Activated CD4-positive, alpha-beta T cell treated with anti-CD3 and anti-CD28 coated beads, Interleukin-2, amount 50 U/mL, for 48 hours (primary cell): ENCODE measurements at regions not wholly inside any gene's neighbourhood (a gene's known extent, or its start where the extent isn't known, plus 50 kb on each side); places are given as distances from the start of the nearest gene placed in this dataset.

Experiments used
- DNase-seq, 2 experiments: peaks; one replicate each; pipeline ENCODE4 v3.0.0-alpha.2; 2020

DNA sequence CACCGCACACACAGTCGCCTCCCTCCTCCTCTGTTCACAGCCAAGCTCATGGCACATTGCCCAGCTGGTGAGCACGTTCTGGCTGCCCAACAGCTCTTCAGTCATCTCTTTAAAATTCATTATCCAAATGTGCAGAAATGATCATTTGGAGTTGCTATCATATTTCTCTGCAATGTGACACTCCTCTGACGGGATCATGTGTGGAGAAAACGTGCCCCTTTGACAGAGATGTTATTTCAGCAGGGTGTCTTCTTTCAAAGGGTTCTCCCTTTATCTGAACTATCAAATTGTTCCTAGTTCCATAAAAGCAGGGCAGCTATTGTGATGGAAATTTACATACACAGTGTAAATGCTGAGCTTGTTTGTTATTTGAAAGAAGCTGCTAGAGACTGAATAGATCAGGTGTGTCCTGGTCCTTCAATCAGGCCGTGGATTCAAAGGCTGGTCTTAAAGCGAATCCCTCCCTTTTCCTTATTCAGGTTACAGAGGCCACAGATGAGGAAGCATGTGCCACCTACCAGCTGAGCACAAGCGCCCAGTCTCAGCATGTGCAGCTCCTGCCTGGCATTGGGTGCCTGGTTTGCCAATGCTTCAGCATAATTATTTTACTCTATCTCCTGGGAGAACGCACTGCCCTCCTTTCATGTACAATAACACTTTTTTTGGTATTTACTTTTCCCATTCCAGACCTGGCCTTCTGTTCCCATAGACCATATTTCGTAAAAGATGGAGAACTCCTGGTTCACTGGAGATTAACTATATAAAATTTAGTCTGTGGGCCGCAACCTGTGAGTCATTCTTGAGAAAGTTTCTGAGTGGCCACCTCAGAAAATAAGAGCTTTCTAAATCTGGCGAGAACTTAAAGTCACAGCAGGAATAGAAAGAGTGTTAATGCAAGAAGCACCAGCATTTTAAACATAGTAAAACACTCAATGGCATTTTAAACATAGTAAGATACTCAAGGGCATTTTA lies 433.7 kb downstream of the ENC1 start:
- DNase-seq, result no peak

DNA sequence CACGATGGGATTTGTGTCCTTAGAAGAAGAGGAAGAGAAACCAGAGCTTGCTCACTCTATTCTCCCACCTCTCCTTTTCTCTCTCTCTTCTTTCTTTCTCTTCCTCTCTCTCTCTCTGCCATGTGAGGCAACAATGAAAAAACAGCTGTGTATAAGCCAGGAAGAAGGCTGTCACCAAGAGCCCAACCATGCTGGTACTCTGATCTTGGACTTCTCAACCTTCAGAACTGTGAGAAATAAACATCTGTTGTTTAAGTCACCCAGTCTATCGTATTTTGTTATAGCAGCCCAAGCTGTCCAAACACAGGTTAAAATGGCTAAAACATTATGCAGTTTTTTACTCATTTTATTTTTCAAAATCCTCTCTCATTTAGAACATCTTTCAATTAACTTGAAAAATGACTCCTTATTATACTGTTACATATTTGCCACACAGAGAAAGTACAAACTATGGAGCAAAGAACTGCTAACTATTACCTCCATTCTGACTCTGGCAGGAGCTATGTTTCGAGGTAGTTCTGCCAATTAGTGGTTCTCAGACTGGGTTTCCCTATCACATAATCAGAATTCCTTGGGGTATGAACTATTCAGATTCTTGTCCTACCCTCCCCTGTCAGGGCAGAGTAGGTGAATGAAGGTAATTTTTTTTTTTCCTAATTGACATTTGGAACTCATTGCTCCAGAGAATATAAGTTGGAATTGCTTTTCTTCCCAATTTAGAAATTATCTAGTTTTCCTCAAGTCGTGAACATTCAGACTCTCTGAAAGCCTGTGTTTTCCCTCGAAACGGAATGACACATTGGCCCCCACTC lies 434.6 kb downstream of the ENC1 start:
- DNase-seq, result no peak

DNA sequence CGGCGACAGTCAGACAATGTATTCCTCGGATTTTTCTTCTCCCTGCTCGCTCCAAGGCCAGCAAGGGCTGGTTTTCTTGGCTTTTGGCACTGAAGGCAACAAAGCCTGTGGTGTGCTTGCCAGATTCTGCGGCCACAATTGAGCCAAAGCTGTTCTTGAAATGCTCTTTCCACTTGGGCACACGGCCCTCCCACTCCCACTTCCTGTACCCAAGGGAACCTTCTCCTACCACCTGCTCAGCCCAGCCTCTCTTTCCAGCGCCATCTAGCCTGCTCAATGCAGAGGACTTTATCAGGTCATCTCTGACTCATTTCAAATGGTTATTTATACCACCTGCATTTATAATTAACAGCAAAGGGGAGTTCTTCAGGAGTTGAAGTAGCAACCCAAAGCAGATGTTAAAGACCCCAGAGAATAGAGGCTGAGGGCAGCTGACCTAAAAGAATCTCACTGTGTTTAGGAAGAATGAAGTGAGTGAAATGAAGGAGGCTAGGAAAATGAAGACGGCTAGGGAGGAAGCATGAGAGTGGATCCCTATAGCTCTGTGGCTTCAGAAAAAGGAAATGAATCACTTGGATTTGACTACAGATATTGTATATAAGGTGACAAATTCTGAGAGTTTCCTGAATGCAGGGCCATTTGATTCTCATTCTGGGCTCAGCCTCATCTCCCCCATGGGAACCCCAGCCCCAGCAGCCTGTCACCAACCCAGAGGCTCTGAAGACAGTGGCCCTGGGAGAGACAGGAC lies 439.0 kb downstream of the ENC1 start:
- DNase-seq, result peak; percentile 17 to 34

DNA sequence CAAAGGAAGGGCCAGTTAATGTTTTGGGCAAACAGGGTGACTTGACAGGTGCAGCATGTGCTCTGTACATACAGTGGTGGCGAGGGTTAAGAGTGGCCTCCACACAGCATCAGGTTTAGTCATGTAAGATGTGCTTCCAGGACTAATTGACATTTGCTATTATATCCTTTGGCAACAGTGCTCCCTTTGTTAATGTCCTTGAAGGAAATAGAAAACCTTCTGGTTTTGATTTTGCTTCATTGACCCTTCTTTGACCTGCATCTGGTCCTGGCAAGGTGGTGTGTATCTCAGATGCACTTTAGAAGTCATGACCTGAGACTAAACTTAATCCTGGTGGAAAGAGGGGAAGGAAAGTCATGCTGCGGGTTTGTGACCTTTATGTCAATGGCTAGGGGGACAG lies 440.0 kb downstream of the ENC1 start:
- DNase-seq, result no peak

DNA sequence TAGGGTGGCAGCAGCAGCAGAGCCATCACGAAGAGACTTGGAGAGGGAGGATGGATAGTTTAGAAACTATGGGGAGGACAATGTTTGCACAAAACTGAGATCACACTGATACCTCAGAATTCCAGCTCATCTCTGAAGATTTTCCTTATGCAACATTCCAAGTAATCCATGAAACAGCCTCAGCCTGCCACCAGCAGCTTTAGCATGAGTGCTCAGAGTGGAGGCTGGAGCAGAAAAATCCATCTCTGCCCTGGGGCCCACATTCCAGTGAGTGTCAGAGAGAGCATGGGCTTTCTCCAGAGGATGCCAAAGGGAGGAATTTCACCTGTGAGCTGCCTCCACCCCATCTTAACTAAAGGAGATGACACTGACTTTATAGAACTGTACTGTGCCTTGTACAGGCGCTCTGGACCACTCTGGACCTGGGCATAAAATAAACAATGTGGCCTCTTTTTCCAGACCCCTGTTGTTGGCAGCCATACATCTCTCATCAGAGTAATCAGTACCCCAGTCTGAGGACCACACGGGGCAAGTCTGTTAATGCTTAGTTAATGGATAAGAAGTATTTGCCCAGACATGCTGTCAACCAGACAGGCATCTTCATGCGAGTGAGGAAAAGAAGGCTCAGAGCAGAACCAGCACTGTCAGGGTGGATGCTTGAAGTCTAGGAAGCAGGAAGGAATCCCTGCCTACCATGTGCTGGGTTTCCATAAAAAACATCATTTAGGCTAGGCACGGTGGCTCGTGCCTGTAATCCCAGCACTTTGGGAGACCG lies 440.9 kb downstream of the ENC1 start:
- no peak for DNase-seq

DNA sequence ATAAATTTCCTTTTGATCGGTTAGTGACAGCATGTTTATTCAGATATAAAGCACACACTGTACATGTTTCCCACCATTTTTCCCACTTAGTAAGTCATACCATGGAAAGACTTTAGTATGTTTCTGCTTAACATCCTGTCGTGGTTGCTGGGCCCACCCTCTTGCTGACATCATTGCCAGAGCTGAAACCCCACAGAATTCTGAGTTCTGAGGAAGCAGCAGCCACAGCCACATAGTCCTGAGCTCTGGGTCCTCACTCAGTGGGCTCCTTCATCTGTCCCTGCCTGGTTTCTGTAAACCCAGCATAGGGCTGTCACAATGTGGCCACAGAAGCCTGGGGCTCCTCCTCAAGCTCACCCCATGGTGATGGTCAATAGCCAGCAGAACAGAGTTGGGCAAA lies 441.5 kb downstream of the ENC1 start:
- DNase-seq, result peak; percentile 26 to 39

DNA sequence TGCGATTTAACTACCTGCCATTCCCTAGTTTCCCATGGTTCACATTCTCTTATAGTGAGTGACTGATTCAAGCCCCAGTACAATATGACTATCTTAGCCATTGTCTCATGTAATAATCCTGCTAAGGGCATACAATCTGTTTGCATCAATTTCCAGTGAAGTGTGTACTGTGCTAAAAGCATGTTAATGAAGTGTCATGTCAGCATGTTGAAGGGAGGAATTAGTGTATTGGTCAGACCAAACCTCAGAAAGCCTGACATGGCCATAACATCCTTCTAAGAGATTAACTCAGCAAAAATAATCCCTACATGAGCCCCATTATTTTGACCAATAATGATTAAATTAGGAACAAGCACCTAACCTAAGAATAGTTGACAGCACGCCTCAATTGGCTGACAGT lies 442.4 kb downstream of the ENC1 start:
- no peak for DNase-seq

DNA sequence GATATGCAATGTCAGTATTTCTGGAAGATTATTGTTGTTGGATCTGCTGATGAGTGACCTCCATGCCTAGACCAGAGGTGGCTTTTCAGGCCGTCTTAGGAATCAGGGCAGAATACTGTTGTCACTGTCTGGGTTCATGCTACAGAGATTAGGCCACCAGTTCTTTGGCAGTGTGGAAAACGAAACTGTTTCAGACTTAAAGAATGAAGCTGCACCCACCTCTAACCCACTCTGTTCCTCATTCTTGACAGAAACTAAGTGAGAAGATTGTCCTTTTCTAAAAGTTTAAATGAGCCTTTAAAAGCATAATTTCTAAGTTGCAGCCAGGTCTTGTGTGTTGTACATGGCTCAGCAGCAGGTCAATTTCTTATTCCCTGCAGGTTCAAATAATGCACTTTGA lies 444.3 kb downstream of the ENC1 start:
- DNase-seq, result no peak

DNA sequence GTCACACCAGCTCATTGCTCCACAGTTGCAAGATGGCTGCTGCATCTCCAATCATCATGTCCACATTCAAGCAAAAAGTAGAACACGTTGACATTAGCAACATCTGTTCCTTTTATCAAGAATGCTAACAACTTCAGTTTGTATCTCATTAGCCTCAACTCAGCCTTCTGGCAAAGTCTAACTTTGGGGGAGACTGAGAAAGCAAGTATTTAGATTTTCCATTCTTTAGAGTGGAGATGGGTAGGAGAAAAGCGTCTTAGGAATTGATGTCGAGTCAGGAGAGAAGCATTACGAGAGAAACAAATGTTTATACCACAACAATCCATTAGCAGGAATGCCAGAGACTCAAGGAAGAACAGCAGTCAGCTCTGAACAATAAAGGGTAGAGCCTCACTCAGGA lies 446.3 kb downstream of the ENC1 start:
- DNase-seq, result no peak

DNA sequence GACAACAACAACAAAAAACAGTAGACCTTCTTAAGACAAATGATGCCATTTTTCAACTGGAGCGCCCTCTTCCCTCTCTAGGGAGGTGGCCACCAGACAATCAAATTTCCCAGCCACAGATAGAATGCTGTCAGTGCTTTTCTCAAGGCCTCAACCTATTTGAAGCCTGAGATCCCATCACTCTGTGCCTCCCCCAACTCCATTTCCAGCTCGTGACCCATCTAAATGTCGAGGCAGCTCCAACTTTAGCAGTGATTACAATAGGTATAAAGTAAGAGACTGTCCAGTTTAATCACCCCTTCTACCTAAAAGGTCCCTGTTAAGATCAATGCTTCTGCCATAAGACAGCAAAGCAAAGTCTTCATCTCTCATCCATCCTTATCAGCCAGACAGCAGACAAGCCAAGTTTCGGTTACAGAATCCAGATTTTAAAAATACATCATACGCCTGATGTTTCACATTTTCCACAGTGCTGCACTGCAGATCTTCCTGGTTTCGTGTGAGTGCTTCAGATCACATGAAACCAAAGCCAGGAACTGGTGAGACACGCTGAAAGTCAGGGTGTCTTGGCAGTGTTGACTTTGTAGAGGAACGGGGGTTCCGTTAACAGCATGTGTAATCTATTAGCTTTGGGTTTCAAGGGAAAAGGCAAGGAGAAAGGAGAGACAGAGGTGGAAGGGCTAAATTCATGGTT lies 447.8 kb downstream of the ENC1 start:
- no peak for DNase-seq

DNA sequence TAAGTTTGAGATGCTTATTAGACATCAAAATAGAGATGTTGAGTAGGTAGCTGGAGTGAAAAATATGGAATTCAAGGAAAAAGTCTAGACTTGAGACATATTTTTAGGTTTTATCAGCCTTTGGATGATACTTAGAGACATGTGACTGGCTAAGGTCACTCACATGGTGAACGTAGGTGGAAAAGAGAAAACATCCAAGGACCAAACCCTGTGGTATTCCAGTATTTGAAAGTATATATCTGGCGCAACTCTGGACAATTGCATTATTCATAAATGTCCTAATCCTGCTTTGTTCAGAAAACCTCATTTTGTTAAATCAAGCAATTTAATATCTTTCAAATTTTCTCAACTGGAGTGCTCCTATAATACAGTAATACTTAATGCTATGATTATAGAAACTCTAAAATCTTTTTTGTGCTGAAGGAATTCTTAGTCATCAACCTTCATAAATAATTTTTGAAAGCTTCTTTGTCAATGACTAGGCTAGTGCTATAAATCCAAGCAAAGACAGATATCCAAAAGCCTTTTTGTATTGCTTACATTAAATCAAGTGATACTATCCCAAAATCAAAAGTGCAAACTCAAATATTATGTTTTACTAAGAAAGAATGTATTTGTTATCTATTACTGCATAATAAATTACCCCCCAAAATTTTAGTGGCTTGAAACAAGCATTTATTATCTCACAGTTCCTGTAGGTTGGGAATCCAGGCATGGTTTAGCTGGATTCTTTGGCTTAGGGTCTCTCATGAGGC lies 452.0 kb downstream of the ENC1 start:
- no peak for DNase-seq

DNA sequence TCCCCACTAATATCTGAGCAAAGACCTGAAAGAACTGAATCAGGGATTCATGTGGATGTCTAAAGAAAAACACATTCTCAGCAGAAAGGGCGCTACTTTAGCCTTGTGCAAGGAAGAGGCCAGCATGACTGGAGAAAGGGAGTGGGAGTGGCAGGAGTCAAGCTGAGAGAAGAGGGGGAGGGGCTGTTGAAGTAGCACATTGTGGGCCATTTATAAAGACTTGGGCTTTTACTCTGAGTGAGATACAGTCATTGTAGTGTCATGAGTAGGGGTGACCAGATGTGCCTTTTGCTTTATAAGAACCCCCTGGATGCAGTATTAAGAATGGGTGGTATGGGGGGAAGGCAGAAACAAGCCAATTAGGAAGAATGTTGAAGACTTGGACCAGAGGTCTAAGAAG lies 452.8 kb downstream of the ENC1 start:
- no peak for DNase-seq

DNA sequence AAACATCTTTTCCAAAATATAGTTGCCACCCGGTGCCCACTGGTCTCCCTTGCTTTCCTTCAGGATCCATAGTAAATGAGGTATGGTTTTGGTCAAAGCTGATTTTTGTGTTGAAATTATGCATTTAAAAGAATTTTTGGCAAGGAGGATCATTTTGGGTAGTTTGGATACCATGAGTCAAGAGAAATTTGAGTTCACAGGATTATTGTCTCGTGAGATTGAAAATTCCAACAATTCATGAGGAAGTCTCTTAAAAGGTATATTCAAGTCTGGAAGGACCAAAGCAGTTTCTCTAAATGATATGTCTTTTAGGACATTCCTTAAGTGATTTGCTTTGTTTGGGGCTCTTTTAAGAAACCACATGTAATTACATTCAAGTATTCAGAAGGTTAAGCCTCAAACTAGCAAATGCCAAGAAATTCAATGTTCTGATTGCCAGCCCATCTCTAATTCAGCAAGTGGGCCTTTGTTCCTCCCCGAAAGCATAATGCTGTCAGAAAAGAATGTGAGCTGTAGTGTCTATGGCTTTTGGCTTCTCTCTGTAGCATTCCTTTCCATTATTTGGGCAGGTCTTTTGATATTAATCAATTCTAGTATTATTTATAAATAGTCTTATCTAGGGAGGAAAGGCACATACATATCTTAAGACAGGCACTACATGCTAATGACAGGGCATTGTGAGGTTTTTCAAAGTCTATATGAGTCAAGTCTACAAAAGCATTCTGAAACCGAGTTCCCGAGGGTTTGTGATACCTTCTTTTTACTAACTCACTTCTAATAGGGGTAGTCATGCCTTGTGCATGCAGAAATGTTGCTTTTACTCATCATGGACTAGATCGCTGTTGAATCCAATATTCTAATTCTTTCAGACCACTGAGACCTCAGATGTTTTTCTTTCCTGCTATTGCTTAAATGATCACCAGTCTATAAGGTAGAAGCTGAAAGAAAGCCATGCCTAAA lies 453.9 kb downstream of the ENC1 start:
- no peak for DNase-seq

DNA sequence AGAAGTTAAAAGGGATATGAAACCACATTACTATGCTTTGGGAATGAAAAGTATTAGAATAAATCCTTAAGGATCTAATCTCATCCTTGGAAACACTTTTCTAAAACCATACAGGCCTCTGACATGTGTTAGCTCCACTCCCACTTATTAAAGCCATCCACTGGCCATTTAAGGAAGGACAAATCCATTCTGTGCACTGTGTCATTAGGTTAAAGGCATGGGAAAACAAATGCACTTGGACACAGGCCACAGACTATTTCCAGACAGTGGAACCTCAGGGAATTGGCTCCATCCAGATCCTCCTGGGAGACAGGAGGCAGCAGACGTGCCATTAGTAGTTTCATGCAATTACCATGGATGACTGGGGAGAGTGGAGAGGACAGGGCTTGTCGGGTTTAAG lies 454.9 kb downstream of the ENC1 start:
- no peak for DNase-seq

DNA sequence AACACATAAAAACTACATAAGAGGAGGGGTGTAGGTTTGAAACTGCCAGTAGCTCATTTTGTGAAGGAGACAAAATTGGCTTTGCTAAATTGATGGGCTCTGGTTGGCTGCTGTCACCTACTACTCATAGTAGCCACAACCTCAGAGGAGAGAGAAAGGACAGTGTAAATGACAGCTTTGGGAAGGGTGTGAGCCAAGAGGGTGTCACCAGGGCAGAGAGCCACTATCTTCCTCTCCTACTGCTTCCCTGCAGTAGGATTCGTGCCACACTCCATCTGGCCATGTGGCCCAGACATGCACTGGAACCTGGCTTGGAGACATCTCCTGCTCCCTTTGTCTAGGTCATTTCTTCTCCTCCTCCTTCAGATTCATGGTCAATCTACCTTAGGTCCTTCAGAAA lies 455.9 kb downstream of the ENC1 start:
- no peak for DNase-seq

DNA sequence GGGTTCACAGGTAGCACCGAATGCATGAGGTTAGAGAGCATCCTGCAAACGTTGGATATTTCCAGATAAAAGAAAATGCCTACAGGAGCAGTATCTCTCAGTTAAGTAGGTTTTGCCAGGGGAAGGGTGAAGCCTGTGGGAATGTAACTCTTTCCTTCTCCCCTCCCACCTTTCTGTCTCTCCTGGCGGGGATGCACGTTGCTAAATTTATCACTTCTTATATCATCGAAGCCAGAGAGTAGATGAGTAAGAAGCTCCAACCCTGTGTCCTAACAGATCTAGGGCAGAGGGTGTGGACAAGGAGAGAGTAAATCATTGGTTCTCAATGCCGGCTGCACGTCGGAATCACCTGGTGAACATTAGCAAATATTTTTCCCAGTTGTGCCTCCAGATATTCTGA lies 457.5 kb downstream of the ENC1 start:
- DNase-seq, result no peak

DNA sequence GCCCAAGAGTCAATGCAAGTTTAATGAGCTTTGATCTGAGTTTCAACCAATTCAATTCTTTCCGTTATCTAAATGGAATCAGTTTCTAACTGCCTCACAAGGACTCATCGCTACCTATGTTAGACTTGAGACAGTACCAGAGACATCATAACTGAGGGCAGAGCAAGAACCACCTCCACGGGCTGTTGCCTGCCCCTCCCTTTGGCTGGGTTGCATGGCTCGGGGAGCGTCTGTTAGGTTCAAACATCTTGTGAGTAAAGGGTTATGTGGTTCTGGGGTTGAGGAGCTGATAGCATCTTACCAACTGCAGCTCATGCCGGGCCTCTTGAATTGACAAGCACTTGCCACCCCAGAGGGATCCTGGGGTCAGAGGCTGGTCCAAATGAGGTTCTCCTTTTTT lies 457.9 kb downstream of the ENC1 start:
- DNase-seq, result peak; percentile 24 to 26

DNA sequence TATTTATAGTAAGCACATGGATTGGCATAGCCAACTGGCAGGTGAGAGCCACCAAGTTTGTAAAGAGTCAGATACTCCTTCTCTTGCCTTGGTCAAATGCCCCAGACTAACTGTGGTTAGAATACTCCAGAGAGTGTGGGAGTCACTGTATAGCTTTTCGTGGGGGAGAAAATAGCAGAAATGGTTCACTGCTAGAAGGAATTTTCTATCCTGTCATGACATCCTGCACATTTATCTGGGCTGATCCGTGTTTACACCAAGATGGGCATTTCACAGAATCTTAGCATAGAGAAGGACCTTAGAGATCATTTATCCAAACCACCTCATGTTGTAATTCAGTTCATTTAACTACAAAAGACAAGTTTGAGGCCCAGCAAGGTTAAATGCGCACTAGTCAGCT lies 460.8 kb downstream of the ENC1 start:
- no peak for DNase-seq

DNA sequence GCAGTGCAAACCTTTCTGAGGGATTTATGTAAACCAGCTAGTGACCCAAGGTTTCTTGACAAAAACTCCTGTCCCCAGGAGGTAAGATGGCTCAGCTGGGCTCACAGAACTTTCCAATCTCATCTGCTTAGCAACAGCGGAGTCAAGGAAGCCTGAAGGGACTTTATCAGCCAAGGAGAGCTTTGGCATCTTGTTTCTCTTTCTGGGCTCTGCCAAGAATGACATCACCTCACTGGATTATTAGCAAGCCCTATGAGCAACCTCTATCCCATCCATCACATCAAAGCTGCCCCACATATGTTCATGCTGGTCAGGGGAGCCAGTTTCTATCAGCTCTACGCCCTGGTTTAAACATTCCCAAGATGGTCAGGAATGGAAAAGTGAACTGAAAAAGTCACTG lies 461.3 kb downstream of the ENC1 start:
- DNase-seq, result no peak

DNA sequence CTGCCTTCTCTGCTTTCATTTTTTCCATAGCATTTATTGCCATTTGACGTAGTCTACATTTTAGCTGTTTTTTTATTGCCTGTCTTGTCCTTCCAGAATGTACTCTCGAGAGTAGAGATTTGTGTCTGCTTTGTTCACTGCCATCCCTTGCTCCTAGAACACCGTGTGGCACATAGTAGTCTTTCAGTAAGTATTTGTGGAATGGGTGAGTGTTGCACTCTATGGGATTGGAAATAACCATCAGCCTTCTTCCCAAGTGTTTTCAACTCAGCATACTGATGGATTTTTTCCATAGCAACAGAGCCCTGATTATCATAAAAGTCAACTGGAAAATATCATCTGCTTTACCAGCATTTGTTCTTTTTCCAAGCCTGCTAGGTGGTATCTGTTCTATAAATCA lies 462.6 kb downstream of the ENC1 start:
- no peak for DNase-seq
